ENCODE measurements at regions not wholly inside any gene's neighbourhood (a gene's known extent, or its start where the extent isn't known, plus 50 kb on each side); places are given as distances from the start of the nearest gene placed in this dataset.
"Not testable (repeated sequence)": the region's sequence is repeated elsewhere in the genome, so short reads cannot be mapped to it uniquely, and the experiment has no call there.

GRCh38 chr5:109990723-109991359 is 301.1 kb downstream of the MAN2A1 start:
- DNase-seq (ENCODE audit: low spot score) = no peak

- DNase-seq (ENCODE audit: low spot score) = no peak
Measured at GRCh38 chr5:109992264-109992915, 302.7 kb downstream of the MAN2A1 start.

GRCh38 chr5:109994135-109994534 is 304.4 kb downstream of the MAN2A1 start:
- DNase-seq (ENCODE audit: low spot score) = no peak

- DNase-seq (ENCODE audit: low spot score) = no peak
Measured at GRCh38 chr5:109996246-109996645, 306.5 kb downstream of the MAN2A1 start.

GRCh38 chr5:109997161-109997560 is 307.4 kb downstream of the MAN2A1 start:
- DNase-seq (ENCODE audit: low spot score) = no peak

GRCh38 chr5:109998208-109998607 is 308.5 kb downstream of the MAN2A1 start:
- DNase-seq (ENCODE audit: low spot score) = no peak

- no peak for DNase-seq (ENCODE audit: low spot score)
Measured at GRCh38 chr5:109998726-109999125, 309.0 kb downstream of the MAN2A1 start.

GRCh38 chr5:110001648-110002047 is 311.9 kb downstream of the MAN2A1 start:
- DNase-seq (ENCODE audit: low spot score) = no peak

GRCh38 chr5:110002652-110003051 is 312.9 kb downstream of the MAN2A1 start:
- DNase-seq (ENCODE audit: low spot score) = no peak

- not testable (repeated sequence) for DNase-seq (ENCODE audit: low spot score)
Measured at GRCh38 chr5:110005907-110006562, 316.3 kb downstream of the MAN2A1 start.

- DNase-seq (ENCODE audit: low spot score) = no peak
Measured at GRCh38 chr5:110007101-110007500, 317.4 kb downstream of the MAN2A1 start.

GRCh38 chr5:110008131-110008530 is 318.4 kb downstream of the MAN2A1 start:
- DNase-seq (ENCODE audit: low spot score) = no peak

GRCh38 chr5:110012145-110012544 is 322.4 kb downstream of the MAN2A1 start:
- DNase-seq (ENCODE audit: low spot score) = no peak

- no peak for DNase-seq (ENCODE audit: low spot score)
Measured at GRCh38 chr5:110013017-110013416, 323.3 kb downstream of the MAN2A1 start.

GRCh38 chr5:110017854-110018253 is 328.1 kb downstream of the MAN2A1 start:
- DNase-seq (ENCODE audit: low spot score) = no peak

- no peak for DNase-seq (ENCODE audit: low spot score)
Measured at GRCh38 chr5:110018509-110018908, 328.8 kb downstream of the MAN2A1 start.

- no peak for DNase-seq (ENCODE audit: low spot score)
Measured at GRCh38 chr5:110019119-110019518, 329.4 kb downstream of the MAN2A1 start.

- DNase-seq (ENCODE audit: low spot score) = no peak
Measured at GRCh38 chr5:110019780-110020179, 330.1 kb downstream of the MAN2A1 start.

GRCh38 chr5:110021251-110021650 is 331.5 kb downstream of the MAN2A1 start:
- no peak for DNase-seq (ENCODE audit: low spot score)

- no peak for DNase-seq (ENCODE audit: low spot score)
Measured at GRCh38 chr5:110025160-110025559, 335.4 kb downstream of the MAN2A1 start.

- DNase-seq (ENCODE audit: low spot score) = no peak
Measured at GRCh38 chr5:110027527-110028322, 338.0 kb downstream of the MAN2A1 start.

- DNase-seq (ENCODE audit: low spot score) = no peak
Measured at GRCh38 chr5:110031402-110032140, 341.8 kb downstream of the MAN2A1 start.

All from activated CD4-positive, alpha-beta T cell treated with anti-CD3 and anti-CD28 coated beads, Interleukin-2, Interleukin-4, amounts not matched to agents 100 ng/mL and 50 ng/mL, durations not matched to agents 16 hours and 8 hours (primary cell).